ENCODE measurements at regions not wholly inside any gene's neighbourhood (a gene's known extent, or its start where the extent isn't known, plus 50 kb on each side); places are given as distances from the start of the nearest gene placed in this dataset.

GRCh38 chr3:76698136-76698706 is 341.7 kb upstream of the ROBO2 start:
- no peak for TF ChIP-seq CTCF (conservative IDR thresholded peaks at IDR 0.05; ENCODE audit: low read length)
- no peak for TF ChIP-seq EZH2phosphoT487 (IDR thresholded peaks at IDR 0.05; ENCODE audit: borderline replicate concordance)

All from Loucy (cell line).